ENCODE measurements at regions not wholly inside any gene's neighbourhood (a gene's known extent, or its start where the extent isn't known, plus 50 kb on each side); places are given as distances from the start of the nearest gene placed in this dataset.

- Histone ChIP-seq H4K20me1 (ENCODE audit: insufficient read depth, low read length) (no peaks in the 10 kb centered on the region), H3K4me1 (ENCODE audit: insufficient read depth, low read length) (no peaks in the 10 kb centered on the region), H3K4me2 (ENCODE audit: insufficient read depth, low read length) (no peak overlapping the region), H2AFZ (ENCODE audit: low read depth, low read length) (no peak overlapping the region), H3K27me3 (ENCODE audit: insufficient read depth, low read length, poor library complexity) (peaks cover 1% of the 10 kb centered on the region), H3K36me3 (ENCODE audit: insufficient read depth, low read length) (no peaks in the 10 kb centered on the region), H3K9ac (ENCODE audit: low read depth, low read length) (no peak overlapping the region), H3K27ac (ENCODE audit: low read length) (no peak overlapping the region), H3K79me2 (ENCODE audit: insufficient read depth, low read length) (no peaks in the 10 kb centered on the region), H3K9me3 (ENCODE audit: insufficient read depth, low read length, severe bottlenecking) (no peaks in the 10 kb centered on the region), H3K4me3 (ENCODE audit: low read depth in 1 of 2, low read length in 2 of 2) (no peak overlapping the region)
- ATAC-seq (ENCODE audit: insufficient read depth, low read depth) (no peak), DNase-seq (no peak)
- no peak for TF ChIP-seq CTCF (IDR thresholded peaks at IDR 0.05; ENCODE audit: borderline replicate concordance, extremely low read depth, low read length, poor library complexity, severe bottlenecking)
- TF ChIP-seq EZH2 (IDR thresholded peaks at IDR 0.05; ENCODE audit: borderline replicate concordance, low read depth, low read length, severe bottlenecking), result no peak
Measured at GRCh38 chr5:74122175-74122574, 496.2 kb downstream of the ARHGEF28 start.

GRCh38 chr5:74120585-74120984, 494.6 kb downstream of the ARHGEF28 start:
- no peaks in the 10 kb centered on the region for H3K79me2 ChIP-seq (ENCODE audit: insufficient read depth, low read length)
- no peaks in the 10 kb centered on the region for H3K27me3 ChIP-seq (ENCODE audit: insufficient read depth, low read length, poor library complexity)
- no peak overlapping the region for H2AFZ ChIP-seq (ENCODE audit: low read depth, low read length)
- no peak overlapping the region for H3K9ac ChIP-seq (ENCODE audit: low read depth, low read length)
- ATAC-seq (ENCODE audit: insufficient read depth, low read depth), result no peak
- no peaks in the 10 kb centered on the region for H3K4me1 ChIP-seq (ENCODE audit: insufficient read depth, low read length)
- H3K27ac ChIP-seq (ENCODE audit: low read length), result no peak overlapping the region
- TF ChIP-seq CTCF (IDR thresholded peaks at IDR 0.05; ENCODE audit: borderline replicate concordance, extremely low read depth, low read length, poor library complexity, severe bottlenecking) (no peak), EZH2 (IDR thresholded peaks at IDR 0.05; ENCODE audit: borderline replicate concordance, low read depth, low read length, severe bottlenecking) (no peak)
- no peaks in the 10 kb centered on the region for H3K36me3 ChIP-seq (ENCODE audit: insufficient read depth, low read length)
- H3K4me2 ChIP-seq (ENCODE audit: insufficient read depth, low read length), result no peak overlapping the region
- DNase-seq, result no peak
- no peak overlapping the region for H3K4me3 ChIP-seq (ENCODE audit: low read depth in 1 of 2, low read length in 2 of 2)
- no peaks in the 10 kb centered on the region for H4K20me1 ChIP-seq (ENCODE audit: insufficient read depth, low read length)
- no peaks in the 10 kb centered on the region for H3K9me3 ChIP-seq (ENCODE audit: insufficient read depth, low read length, severe bottlenecking)

GRCh38 chr5:74118071-74118470, 492.1 kb downstream of the ARHGEF28 start:
- no peaks in the 10 kb centered on the region for H3K9me3 ChIP-seq (ENCODE audit: insufficient read depth, low read length, severe bottlenecking)
- DNase-seq (no peak), ATAC-seq (ENCODE audit: insufficient read depth, low read depth) (no peak)
- H2AFZ ChIP-seq (ENCODE audit: low read depth, low read length), result no peak overlapping the region
- no peaks in the 10 kb centered on the region for H4K20me1 ChIP-seq (ENCODE audit: insufficient read depth, low read length)
- no peak overlapping the region for H3K4me3 ChIP-seq (ENCODE audit: low read depth in 1 of 2, low read length in 2 of 2)
- no peaks in the 10 kb centered on the region for H3K4me1 ChIP-seq (ENCODE audit: insufficient read depth, low read length)
- H3K27ac ChIP-seq (ENCODE audit: low read length), result no peak overlapping the region
- H3K27me3 ChIP-seq (ENCODE audit: insufficient read depth, low read length, poor library complexity), result no peaks in the 10 kb centered on the region
- no peaks in the 10 kb centered on the region for H3K36me3 ChIP-seq (ENCODE audit: insufficient read depth, low read length)
- no peak overlapping the region for H3K9ac ChIP-seq (ENCODE audit: low read depth, low read length)
- no peak for TF ChIP-seq CTCF (IDR thresholded peaks at IDR 0.05; ENCODE audit: borderline replicate concordance, extremely low read depth, low read length, poor library complexity, severe bottlenecking)
- no peak for TF ChIP-seq EZH2 (IDR thresholded peaks at IDR 0.05; ENCODE audit: borderline replicate concordance, low read depth, low read length, severe bottlenecking)
- no peak overlapping the region for H3K4me2 ChIP-seq (ENCODE audit: insufficient read depth, low read length)
- no peaks in the 10 kb centered on the region for H3K79me2 ChIP-seq (ENCODE audit: insufficient read depth, low read length)

GRCh38 chr5:74116984-74117383, 491.0 kb downstream of the ARHGEF28 start:
- H4K20me1 ChIP-seq (ENCODE audit: insufficient read depth, low read length), result no peaks in the 10 kb centered on the region
- ATAC-seq (ENCODE audit: insufficient read depth, low read depth) (no peak), DNase-seq (no peak)
- TF ChIP-seq EZH2 (IDR thresholded peaks at IDR 0.05; ENCODE audit: borderline replicate concordance, low read depth, low read length, severe bottlenecking) (no peak), CTCF (IDR thresholded peaks at IDR 0.05; ENCODE audit: borderline replicate concordance, extremely low read depth, low read length, poor library complexity, severe bottlenecking) (no peak)
- H2AFZ ChIP-seq (ENCODE audit: low read depth, low read length), result no peak overlapping the region
- H3K4me2 ChIP-seq (ENCODE audit: insufficient read depth, low read length), result no peak overlapping the region
- no peak overlapping the region for H3K27ac ChIP-seq (ENCODE audit: low read length)
- no peaks in the 10 kb centered on the region for H3K9me3 ChIP-seq (ENCODE audit: insufficient read depth, low read length, severe bottlenecking)
- no peak overlapping the region for H3K4me3 ChIP-seq (ENCODE audit: low read depth in 1 of 2, low read length in 2 of 2)
- no peaks in the 10 kb centered on the region for H3K4me1 ChIP-seq (ENCODE audit: insufficient read depth, low read length)
- no peak overlapping the region for H3K9ac ChIP-seq (ENCODE audit: low read depth, low read length)
- no peaks in the 10 kb centered on the region for H3K36me3 ChIP-seq (ENCODE audit: insufficient read depth, low read length)
- H3K79me2 ChIP-seq (ENCODE audit: insufficient read depth, low read length), result no peaks in the 10 kb centered on the region
- H3K27me3 ChIP-seq (ENCODE audit: insufficient read depth, low read length, poor library complexity), result peaks cover 4% of the 10 kb centered on the region
